ENCODE measurements at regions not wholly inside any gene's neighbourhood (a gene's known extent, or its start where the extent isn't known, plus 50 kb on each side); places are given as distances from the start of the nearest gene placed in this dataset.

DNA sequence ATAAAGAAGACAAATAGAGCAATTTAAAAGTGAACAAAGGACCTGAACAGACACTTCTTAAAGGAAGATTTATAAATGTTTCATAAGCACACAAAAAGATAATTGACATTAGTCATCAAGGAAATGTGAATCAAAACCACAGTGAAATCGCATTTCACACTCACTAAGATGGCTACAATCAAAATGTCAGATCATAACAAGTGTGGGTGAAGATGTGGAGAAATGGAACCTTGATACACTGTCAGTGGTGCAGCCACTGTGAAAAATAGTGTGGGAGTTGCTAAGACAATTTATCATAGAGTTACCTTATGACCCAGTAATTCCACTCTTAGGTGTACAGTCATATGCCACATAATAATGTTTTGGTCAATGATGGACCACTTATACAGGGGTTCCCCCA lies 54.5 kb upstream of the HTR4 start:
- H3K4me3 ChIP-seq (ENCODE audit: low read depth, low read length), result no peak overlapping the region
- TF ChIP-seq, protein P1, sequence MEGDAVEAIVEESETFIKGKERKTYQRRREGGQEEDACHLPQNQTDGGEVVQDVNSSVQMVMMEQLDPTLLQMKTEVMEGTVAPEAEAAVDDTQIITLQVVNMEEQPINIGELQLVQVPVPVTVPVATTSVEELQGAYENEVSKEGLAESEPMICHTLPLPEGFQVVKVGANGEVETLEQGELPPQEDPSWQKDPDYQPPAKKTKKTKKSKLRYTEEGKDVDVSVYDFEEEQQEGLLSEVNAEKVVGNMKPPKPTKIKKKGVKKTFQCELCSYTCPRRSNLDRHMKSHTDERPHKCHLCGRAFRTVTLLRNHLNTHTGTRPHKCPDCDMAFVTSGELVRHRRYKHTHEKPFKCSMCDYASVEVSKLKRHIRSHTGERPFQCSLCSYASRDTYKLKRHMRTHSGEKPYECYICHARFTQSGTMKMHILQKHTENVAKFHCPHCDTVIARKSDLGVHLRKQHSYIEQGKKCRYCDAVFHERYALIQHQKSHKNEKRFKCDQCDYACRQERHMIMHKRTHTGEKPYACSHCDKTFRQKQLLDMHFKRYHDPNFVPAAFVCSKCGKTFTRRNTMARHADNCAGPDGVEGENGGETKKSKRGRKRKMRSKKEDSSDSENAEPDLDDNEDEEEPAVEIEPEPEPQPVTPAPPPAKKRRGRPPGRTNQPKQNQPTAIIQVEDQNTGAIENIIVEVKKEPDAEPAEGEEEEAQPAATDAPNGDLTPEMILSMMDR (IDR thresholded peaks at IDR 0.05; ENCODE audit: insufficient read depth, low read depth, low read length), result no peak
- DNase-seq (ENCODE audit: low read depth), result no peak

DNA sequence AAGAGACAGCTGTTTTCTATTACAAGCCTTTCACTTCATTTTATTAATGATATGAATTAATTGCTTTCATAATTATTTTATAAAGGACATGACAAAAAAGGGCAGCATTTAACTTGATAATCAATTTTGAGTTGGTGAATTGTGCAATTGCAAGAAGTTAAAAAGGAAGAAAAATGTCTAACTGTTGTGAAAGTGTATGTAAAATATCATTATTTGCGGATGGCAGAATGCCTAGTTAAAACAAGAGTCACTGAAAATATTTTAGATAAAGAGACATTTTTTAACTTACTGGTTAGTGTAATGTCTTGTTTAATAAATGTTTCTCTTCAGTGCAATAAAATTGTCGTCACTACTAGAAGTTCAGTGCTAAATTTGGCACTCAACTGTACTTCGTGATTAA lies 57.6 kb upstream of the HTR4 start:
- no peak for DNase-seq (ENCODE audit: low read depth)
- TF ChIP-seq, protein P1 (IDR thresholded peaks at IDR 0.05; ENCODE audit: insufficient read depth, low read depth, low read length), result no peak
- H3K4me3 ChIP-seq (ENCODE audit: low read depth, low read length), result no peak overlapping the region

DNA sequence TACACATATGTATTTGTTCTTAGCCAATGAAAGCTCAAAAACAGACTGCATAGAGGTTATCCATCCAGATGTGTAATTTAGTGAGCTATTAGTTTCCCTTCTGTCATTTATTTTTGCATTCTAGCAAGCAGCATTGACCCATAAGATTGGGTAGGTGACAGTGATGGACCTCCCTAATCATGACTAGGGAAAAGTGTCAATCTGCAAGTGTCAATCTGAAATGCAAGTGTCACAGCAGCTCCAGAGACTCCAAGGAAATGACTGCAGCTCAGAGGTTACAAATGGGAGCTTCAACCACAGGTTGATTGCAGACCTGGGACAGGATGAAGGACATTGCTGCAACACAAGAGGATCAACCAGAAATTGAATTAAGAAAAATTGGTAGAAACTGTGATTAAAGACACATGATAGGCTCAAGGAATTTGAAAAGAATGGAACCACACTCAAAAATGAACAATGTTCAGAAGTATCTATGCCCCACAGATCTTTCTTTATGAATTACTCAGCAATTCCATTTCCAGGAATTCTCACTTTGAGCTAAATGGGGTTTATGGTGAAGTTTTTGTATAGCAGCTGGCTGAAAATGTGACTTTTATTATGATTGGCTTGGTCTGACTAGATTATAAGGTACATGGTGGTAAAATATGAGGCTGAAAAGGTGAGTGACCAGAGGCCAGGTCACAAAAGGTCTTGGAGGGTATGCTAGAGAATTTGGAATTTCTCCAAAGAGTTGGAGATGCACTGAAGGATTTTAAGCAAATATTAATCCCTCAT lies 59.6 kb upstream of the HTR4 start:
- no peak overlapping the region for H3K4me3 ChIP-seq (ENCODE audit: low read depth, low read length)
- TF ChIP-seq, protein P1 (IDR thresholded peaks at IDR 0.05; ENCODE audit: insufficient read depth, low read depth, low read length), result no peak
- DNase-seq (ENCODE audit: low read depth), result no peak

DNA sequence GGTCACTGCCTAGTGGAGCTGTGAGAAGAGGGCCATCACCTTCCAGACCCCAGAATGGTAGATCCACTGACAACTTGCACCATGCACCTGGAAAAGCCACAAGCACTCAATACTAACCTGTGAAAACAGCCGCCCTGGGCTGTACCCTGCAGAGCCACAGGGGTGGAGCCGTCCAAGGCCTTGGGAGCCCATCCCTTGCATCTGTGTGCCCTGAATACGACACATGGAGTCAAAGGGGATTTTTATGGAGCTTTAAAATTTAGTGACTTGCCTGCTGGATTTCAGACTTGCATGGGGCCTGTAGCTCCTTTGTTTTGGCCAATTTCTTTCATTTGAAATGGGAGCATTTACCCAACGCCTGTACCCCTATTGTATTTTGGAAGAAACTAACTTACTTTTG lies 62.4 kb upstream of the HTR4 start:
- DNase-seq (ENCODE audit: low read depth), result no peak
- TF ChIP-seq, protein P1 (IDR thresholded peaks at IDR 0.05; ENCODE audit: insufficient read depth, low read depth, low read length), result no peak

DNA sequence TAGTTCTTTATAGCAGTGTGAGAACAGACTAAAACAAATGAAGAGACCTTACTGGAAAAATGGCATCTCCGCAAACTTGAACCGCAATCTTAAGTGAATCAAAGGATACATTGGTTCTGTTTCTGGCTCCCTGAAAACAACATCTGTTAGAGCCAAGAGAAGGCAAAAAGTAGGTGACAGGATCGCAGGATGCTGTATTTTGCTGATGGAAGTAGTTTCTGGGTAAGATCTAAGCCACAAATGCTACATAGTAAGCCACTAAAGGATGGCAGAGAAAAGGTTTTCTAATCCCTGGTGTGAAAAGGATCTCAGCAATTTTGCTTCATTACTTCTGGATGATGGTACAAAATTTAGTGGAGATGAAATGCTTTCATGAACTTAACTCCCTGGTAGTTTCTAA lies 63.3 kb upstream of the HTR4 start:
- H3K4me3 ChIP-seq (ENCODE audit: low read depth, low read length), result no peak overlapping the region
- TF ChIP-seq, protein P1 (IDR thresholded peaks at IDR 0.05; ENCODE audit: insufficient read depth, low read depth, low read length), result no peak
- DNase-seq (ENCODE audit: low read depth), result no peak

More for the DNA sequence above, 62.4 kb upstream of the HTR4 start:
- no peak overlapping the region for H3K4me3 ChIP-seq (ENCODE audit: low read depth, low read length)

DNA sequence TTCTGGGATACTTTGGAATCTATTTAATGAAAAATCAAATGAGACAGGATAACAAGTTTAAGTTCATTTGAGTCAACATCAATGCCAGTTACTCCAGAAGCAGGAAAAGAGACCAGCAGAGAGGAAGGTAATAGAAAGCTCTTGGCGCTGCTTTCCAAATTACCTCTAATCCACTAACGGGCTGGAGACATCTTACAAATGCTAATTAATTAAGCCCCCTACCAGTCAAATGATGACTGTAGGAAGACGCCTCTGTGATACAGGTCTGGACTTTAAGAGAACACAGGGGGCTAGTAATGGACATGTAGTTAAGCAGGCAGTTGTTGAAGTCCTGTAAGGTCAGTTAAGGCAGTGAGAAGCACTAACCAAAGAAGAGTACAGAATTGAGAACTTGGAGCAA lies 65.3 kb upstream of the HTR4 start:
- no peak overlapping the region for H3K4me3 ChIP-seq (ENCODE audit: low read depth, low read length)
- TF ChIP-seq, protein P1 (IDR thresholded peaks at IDR 0.05; ENCODE audit: insufficient read depth, low read depth, low read length), result no peak
- DNase-seq (ENCODE audit: low read depth), result no peak

DNA sequence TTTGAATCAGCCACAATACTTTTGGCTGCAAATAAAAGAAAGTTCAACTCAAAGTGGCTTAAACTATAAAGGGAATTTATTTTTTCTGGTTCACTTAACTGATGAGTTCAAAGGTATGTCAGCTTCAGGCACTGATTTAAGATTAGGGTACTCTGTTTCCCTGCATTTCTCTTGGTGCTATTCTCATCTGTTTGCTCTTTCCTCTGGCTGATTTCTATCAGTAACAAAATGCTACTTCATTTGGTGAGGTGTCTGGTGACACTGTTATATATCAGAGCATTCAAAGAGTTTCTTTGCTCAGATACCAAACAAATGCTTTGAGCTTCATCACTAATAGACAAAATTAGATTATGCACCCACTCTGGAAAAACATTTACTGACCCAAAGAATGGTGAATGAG lies 65.9 kb upstream of the HTR4 start:
- no peak for DNase-seq (ENCODE audit: low read depth)
- TF ChIP-seq, protein P1 (IDR thresholded peaks at IDR 0.05; ENCODE audit: insufficient read depth, low read depth, low read length), result no peak
- H3K4me3 ChIP-seq (ENCODE audit: low read depth, low read length), result no peak overlapping the region
